GM06990 (cell line): ENCODE measurements at regions not wholly inside any gene's neighbourhood (a gene's known extent, or its start where the extent isn't known, plus 50 kb on each side); places are given as distances from the start of the nearest gene placed in this dataset.

ENCODE experiments used
- DNase-seq: peaks from one replicate; pipeline ENCODE4 v3.0.0-alpha.2; 2011; ENCODE audit not compliant: insufficient read length; ENCODE audit errors: extremely low read depth
- H3K27me3 ChIP-seq: replicated peaks from 2 replicates; pipeline ENCODE4 v1.6.0; 2011; ENCODE audit warnings: low read length; ENCODE audit not compliant: control insufficient read depth, insufficient read depth
- H3K36me3 ChIP-seq: 2 replicates; pipeline ENCODE4 v1.5.1; 2011; ENCODE audit warnings: low read length; ENCODE audit not compliant: control insufficient read depth, insufficient read depth
- H3K4me3 ChIP-seq: replicated peaks from 2 replicates; pipeline ENCODE4 v1.5.1; 2011; ENCODE audit warnings: low read depth, mild to moderate bottlenecking, control low read depth, low read length
- CTCF ChIP-seq: IDR thresholded peaks from 2 replicates; pipeline ENCODE4 v1.5.1; 2011; ENCODE audit warnings: low read length, control low read depth, mild to moderate bottlenecking, inconsistent platforms; ENCODE audit not compliant: insufficient read depth, poor library complexity, severe bottlenecking

- Histone ChIP-seq H3K36me3 (no peaks in the 10 kb centered on the region), H3K4me3 (no peak overlapping the region), H3K27me3 (no peaks in the 10 kb centered on the region)
- TF ChIP-seq CTCF, result no peak
- no peak for DNase-seq
Measured at GRCh38 chr6:6497976-6498375, 90.5 kb upstream of the LY86 start.

GRCh38 chr6:6503191-6503590 lies 85.3 kb upstream of the LY86 start:
- Histone ChIP-seq H3K27me3 (no peaks in the 10 kb centered on the region), H3K36me3 (no peaks in the 10 kb centered on the region), H3K4me3 (no peak overlapping the region)
- no peak for TF ChIP-seq CTCF
- no peak for DNase-seq

- DNase-seq, result no peak
Measured at GRCh38 chr6:6505111-6505510, 83.4 kb upstream of the LY86 start.

GRCh38 chr6:6508643-6509042 lies 79.9 kb upstream of the LY86 start:
- Histone ChIP-seq H3K36me3 (no peaks in the 10 kb centered on the region), H3K4me3 (no peak overlapping the region), H3K27me3 (no peaks in the 10 kb centered on the region)
- TF ChIP-seq CTCF, result no peak
- no peak for DNase-seq

More at GRCh38 chr6:6505111-6505510, 83.4 kb upstream of the LY86 start:
- Histone ChIP-seq H3K36me3 (no peaks in the 10 kb centered on the region), H3K4me3 (no peak overlapping the region), H3K27me3 (no peaks in the 10 kb centered on the region)
- peak; percentile 11 for TF ChIP-seq CTCF

- H3K4me3 ChIP-seq, result no peak overlapping the region
- H3K36me3 ChIP-seq, result no peaks in the 10 kb centered on the region
- DNase-seq, result no peak
- H3K27me3 ChIP-seq, result no peaks in the 10 kb centered on the region
- no peak for TF ChIP-seq CTCF
Measured at GRCh38 chr6:6509284-6509683, 79.2 kb upstream of the LY86 start.

- Histone ChIP-seq H3K4me3 (no peak overlapping the region), H3K27me3 (no peaks in the 10 kb centered on the region), H3K36me3 (no peaks in the 10 kb centered on the region)
- TF ChIP-seq CTCF, result no peak
- no peak for DNase-seq
Measured at GRCh38 chr6:6512711-6513110, 75.8 kb upstream of the LY86 start.
